ENCODE measurements at regions not wholly inside any gene's neighbourhood (a gene's known extent, or its start where the extent isn't known, plus 50 kb on each side); places are given as distances from the start of the nearest gene placed in this dataset.

DNA sequence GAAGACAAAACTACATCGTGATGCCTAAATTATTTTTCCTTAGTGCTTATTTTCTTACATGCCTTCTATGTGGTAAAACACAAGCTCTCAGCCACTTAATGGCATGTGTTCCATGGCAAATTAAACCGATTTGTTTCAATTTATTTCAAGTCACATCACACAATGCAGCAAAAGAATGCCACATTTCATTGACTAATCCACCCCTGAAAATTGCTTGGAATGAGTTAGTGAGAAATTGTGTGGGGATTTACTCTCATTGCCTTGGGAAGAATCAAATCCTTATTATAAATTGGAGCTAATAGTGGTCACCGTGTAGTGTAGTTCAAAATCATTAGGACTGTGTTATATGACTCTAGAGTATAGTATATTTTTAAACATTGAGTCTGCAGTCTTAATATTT lies 485.5 kb upstream of the KLHL1 start:
- TF ChIP-seq, protein P1, sequence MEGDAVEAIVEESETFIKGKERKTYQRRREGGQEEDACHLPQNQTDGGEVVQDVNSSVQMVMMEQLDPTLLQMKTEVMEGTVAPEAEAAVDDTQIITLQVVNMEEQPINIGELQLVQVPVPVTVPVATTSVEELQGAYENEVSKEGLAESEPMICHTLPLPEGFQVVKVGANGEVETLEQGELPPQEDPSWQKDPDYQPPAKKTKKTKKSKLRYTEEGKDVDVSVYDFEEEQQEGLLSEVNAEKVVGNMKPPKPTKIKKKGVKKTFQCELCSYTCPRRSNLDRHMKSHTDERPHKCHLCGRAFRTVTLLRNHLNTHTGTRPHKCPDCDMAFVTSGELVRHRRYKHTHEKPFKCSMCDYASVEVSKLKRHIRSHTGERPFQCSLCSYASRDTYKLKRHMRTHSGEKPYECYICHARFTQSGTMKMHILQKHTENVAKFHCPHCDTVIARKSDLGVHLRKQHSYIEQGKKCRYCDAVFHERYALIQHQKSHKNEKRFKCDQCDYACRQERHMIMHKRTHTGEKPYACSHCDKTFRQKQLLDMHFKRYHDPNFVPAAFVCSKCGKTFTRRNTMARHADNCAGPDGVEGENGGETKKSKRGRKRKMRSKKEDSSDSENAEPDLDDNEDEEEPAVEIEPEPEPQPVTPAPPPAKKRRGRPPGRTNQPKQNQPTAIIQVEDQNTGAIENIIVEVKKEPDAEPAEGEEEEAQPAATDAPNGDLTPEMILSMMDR (IDR thresholded peaks at IDR 0.05), result no peak
- no peak for TF ChIP-seq POLR2A (IDR thresholded peaks at IDR 0.05)
